AG09309 (cell line): ENCODE measurements at regions not wholly inside any gene's neighbourhood (a gene's known extent, or its start where the extent isn't known, plus 50 kb on each side); places are given as distances from the start of the nearest gene placed in this dataset.

Source experiments
- DNase-seq: peaks from one replicate; pipeline ENCODE4 v3.0.0-alpha.2; 2010; ENCODE audit warnings: low read depth
- H3K4me3 ChIP-seq: 2 replicates; pipeline ENCODE4 v1.5.1; 2011; ENCODE audit warnings: mild to moderate bottlenecking, low read depth, low read length, moderate library complexity; ENCODE audit not compliant: control insufficient read depth
- TF ChIP-seq, protein P1 (sequence below): IDR thresholded peaks from 2 replicates; pipeline ENCODE4 v1.5.1; 2011; ENCODE audit warnings: mild to moderate bottlenecking, low read depth, low read length, inconsistent platforms; ENCODE audit not compliant: insufficient read depth, control insufficient read depth; ENCODE audit errors: missing control alignments

DNA sequence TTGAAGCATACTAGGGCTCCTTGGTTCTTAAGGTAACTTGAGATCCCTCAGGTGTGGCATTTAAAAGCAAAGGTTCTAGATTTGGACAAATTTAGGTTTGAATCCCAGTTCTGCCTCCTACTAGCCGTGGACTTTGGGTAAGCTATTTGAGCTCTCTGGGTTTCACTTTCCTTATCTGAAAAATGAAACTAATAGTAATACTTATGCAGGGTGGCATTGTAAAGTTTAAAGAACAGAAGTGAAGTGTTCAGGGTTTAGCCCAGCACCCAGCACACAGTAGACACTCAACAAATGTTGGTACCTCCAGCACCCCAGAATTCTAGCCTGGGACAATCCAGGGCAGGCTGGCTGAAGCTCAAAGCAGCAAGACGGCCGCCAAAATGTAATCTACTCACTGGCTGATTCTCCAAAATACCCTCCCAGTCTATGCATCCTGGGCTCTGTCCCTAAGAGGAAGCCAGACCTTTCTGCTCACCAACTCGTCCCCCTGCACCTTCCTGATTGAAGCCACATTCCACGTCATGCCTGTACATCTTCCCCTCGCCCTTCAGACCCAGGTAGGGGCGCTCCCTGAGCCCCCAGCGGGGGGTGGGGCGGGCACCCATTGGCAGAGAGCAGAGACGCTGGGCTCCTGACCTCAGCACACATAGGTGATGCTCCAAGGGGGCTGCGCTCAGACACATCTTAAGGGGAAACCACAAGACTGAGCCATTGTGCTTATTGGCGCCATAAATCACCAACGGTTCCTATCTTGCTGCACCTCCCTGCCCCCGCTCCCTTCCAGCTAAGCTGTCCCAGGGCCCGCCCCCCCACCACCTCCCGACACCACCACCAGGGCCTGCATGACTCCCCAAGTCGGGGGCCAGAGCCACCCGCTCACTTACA, 160.6 kb downstream of the BCOR start:
- TF ChIP-seq, protein P1, sequence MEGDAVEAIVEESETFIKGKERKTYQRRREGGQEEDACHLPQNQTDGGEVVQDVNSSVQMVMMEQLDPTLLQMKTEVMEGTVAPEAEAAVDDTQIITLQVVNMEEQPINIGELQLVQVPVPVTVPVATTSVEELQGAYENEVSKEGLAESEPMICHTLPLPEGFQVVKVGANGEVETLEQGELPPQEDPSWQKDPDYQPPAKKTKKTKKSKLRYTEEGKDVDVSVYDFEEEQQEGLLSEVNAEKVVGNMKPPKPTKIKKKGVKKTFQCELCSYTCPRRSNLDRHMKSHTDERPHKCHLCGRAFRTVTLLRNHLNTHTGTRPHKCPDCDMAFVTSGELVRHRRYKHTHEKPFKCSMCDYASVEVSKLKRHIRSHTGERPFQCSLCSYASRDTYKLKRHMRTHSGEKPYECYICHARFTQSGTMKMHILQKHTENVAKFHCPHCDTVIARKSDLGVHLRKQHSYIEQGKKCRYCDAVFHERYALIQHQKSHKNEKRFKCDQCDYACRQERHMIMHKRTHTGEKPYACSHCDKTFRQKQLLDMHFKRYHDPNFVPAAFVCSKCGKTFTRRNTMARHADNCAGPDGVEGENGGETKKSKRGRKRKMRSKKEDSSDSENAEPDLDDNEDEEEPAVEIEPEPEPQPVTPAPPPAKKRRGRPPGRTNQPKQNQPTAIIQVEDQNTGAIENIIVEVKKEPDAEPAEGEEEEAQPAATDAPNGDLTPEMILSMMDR: no peak
- no peak overlapping the region for H3K4me3 ChIP-seq
- no peak for DNase-seq

GRCh38 chrX:39938466-39938865, 159.3 kb downstream of the BCOR start:
- DNase-seq: no peak
- H3K4me3 ChIP-seq: no peak overlapping the region
- TF ChIP-seq, protein P1: no peak

DNA sequence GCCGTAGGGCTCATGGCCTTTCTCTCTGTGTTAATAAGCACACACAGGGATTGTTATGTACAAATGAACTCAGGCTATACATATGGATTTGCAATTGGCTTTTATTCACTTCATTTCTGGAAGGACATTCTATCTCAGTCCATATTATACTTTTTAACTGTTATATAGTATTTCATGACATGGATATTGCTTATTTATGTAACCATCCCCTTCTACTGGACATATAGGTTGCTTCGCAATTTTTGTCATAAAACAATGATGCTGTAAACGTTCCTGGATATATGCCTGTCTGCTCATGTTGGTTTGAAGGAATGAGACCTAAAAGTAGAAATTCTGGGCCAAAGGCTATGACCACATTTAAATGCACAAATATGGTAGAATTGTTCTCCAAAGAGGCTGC, 158.1 kb downstream of the BCOR start:
- TF ChIP-seq, protein P1: no peak
- DNase-seq: no peak
- H3K4me3 ChIP-seq: no peak overlapping the region

- no peak for DNase-seq
- H3K4me3 ChIP-seq: no peak overlapping the region
- TF ChIP-seq, protein P1: no peak
Measured at GRCh38 chrX:39941332-39941920, 156.3 kb downstream of the BCOR start.

GRCh38 chrX:39944416-39944815, 153.3 kb downstream of the BCOR start:
- TF ChIP-seq, protein P1: no peak
- no peak for DNase-seq
- no peak overlapping the region for H3K4me3 ChIP-seq

- no peak for DNase-seq
- no peak overlapping the region for H3K4me3 ChIP-seq
- TF ChIP-seq, protein P1: no peak
Measured at GRCh38 chrX:39945709-39946108, 152.0 kb downstream of the BCOR start.

DNA sequence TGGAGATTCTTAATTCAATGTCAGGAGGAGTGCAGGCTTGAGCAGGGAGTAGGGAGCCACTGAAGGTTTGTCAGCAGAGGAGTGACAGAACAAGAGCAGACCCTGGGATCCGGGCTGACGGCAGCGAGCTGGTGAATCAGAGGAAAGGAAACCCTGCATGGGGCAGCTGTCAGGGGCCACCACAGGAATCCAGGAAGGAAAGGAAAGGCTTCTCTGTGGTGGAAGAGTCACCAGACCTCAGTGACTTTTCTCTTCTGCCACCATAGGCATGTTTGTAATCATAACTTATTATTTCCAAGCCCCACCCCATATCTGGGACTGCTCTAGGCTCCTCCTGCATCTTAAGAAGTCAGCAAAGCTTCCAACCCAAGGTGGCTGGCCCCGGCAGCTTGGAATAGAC, 150.9 kb downstream of the BCOR start:
- peak; percentile 23 for DNase-seq

More for the DNA sequence above, 150.9 kb downstream of the BCOR start:
- no peak overlapping the region for H3K4me3 ChIP-seq
- TF ChIP-seq, protein P1: no peak
